NCI-H446 (cell line): ENCODE measurements at regions not wholly inside any gene's neighbourhood (a gene's known extent, or its start where the extent isn't known, plus 50 kb on each side); places are given as distances from the start of the nearest gene placed in this dataset.
A peak's percentile ranks its signal among the peaks of the same experiment; 100 is the strongest.

Source experiments
- DNase-seq, 2 experiments: peaks; one replicate each; lab custom pipeline; 2025; lab: John Stamatoyannopoulos, UW

GRCh38 chr1:57494530-57495079, 70.7 kb upstream of the DAB1 start:
- DNase-seq = no peak

GRCh38 chr1:57492586-57493226, 68.8 kb upstream of the DAB1 start:
- DNase-seq = peak in 1 of 2 experiments; percentile 6

DNA sequence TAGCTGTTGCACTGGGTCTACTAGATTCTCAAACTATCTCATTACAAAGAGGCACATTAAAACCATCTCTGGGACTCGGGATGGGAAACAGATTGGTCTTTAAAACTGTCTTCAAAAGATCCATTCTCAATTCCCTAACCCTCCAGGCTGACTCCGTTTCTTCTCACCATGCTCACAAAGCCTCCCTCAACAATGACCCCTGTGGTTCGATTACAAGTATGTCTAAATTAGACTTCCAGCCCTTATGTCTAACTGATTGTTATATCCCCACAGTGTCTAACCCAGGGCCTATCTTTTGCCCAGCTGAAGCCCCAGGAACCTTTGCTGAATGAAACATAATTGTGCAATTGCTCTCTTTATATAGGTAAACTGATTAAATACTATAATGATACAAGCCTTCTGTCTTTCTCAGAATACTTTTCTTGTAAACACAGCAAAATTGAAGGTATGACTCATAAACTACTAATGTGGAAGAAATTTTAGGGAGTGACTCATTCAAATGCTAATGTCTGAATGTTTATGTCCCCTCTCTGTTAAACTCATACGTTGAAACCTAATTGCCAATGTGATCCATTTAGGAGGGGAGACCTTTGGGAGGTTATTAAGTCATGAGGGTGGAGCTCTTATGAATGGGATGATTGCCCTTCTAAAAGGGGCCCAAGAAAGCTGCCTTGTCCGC, 65.6 kb upstream of the DAB1 start:
- no peak for DNase-seq

DNA sequence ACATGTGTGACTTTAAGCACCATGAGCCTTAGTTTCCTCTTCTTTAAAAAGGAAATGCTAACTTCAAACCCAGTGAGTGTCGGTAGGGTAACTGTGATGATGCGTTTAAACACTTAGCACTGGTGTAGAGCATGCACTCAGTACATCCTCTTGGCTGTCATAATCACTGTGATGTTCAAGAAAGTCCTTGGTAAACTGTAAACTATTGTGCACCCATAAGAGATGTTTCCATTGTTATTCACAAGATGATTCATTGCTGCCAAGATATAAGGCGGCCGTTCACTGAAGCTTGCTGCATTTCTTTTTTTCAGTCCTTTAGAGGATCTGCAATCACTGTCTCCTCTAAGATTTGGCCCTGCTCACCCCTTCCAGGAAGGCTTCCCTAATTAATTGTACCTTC, 61.8 kb upstream of the DAB1 start:
- no peak for DNase-seq

DNA sequence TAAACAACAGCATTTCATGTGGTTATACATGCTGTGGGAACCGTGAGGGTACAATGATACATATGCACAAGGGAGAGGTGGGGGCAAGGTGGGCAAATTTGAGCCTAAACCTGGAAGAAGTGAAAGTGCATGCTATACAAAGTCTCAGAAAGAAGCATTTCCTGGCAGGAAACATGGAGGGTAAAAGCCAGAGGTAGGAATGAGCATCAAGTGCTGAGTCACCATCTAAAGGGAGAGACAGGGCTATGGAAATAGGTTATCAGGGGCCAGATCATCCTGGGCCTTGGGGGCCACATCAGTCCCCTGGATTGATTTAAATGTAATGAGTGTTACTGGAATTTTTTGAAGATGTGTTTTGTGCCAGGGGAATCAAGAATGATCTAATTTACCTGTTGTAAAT, 60.1 kb upstream of the DAB1 start:
- DNase-seq = no peak

- no peak for DNase-seq
Observed at GRCh38 chr1:57479471-57479870, 55.6 kb upstream of the DAB1 start.

GRCh38 chr1:57475366-57475765, 51.5 kb upstream of the DAB1 start:
- no peak for DNase-seq

DNA sequence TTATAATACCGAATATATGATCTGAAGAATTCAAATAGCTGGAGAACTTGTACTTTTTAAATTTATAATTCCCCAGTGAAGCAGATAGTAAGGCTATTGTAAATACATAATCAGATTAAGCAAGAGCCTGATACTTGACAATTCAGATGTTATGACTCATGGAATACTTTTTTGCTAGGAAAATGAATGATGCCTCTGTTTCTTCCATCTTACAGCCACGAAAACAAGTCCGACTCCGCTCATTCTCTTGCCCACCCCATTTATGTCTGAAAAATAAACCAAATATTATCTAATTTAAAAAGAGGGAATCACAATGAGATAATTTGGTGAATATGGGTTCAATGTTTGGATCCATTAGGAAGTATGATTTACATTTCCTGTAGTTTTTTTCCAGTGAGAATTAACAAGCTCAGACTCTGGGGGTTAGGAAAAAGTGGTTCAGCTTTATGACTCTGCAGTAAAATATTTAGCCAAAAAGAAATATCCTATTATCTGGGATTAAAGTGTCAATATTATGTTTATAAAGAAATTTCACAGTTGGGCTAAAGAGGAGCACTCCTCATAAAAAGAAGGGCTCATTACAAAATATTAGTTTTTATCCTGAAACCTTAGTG, 50.4 kb upstream of the DAB1 start:
- no peak for DNase-seq
